GM23338 (cell line): ENCODE measurements at regions not wholly inside any gene's neighbourhood (a gene's known extent, or its start where the extent isn't known, plus 50 kb on each side); places are given as distances from the start of the nearest gene placed in this dataset.
A peak's percentile ranks its signal among the peaks of the same experiment; 100 is the strongest.

ENCODE experiments used
- ATAC-seq: fragments of 200-7000 bp; cut with Tn5 transposase; 3 replicates; pipeline ENCODE4 v1.9.1; 2020
- DNase-seq: peaks from one replicate; pipeline ENCODE4 v3.0.0-alpha.2; 2015; ENCODE audit warnings: low spot score
- H2AFZ ChIP-seq: fragments of 200-600 bp; sonication (generic); 2 replicates; pipeline ENCODE4 v1.8.0; 2016; ENCODE audit warnings: antibody characterized with exemption, mild to moderate bottlenecking, moderate library complexity
- H3F3A ChIP-seq: fragments of 200-600 bp; sonication (generic); replicated peaks from 2 replicates; pipeline ENCODE4 v1.8.0; 2017; ENCODE audit warnings: antibody characterized with exemption, mixed run types, low read depth
- H3K27ac ChIP-seq: fragments of 200-600 bp; sonication (generic); 2 replicates; pipeline ENCODE4 v1.6.1; 2016; ENCODE audit warnings: low read depth
- H3K27me3 ChIP-seq: fragments of 200-600 bp; sonication (generic); 2 replicates; pipeline ENCODE4 v1.8.0; 2016; ENCODE audit warnings: mild to moderate bottlenecking, mixed run types, moderate library complexity; ENCODE audit not compliant: insufficient read depth
- H3K36me3 ChIP-seq: fragments of 200-600 bp; sonication (generic); 2 replicates; pipeline ENCODE4 v1.8.0; 2016; ENCODE audit warnings: mild to moderate bottlenecking; ENCODE audit not compliant: insufficient read depth
- H3K4me1 ChIP-seq: fragments of 200-600 bp; sonication (generic); 2 replicates; pipeline ENCODE4 v1.8.0; 2016; ENCODE audit warnings: mild to moderate bottlenecking, moderate library complexity; ENCODE audit not compliant: insufficient read depth
- H3K4me2 ChIP-seq: fragments of 200-600 bp; sonication (generic); 2 replicates; pipeline ENCODE4 v1.7.1; 2017; ENCODE audit warnings: mixed run types
- H3K4me3 ChIP-seq: fragments of 200-600 bp; sonication (generic); 2 replicates; pipeline ENCODE4 v1.6.1; 2016; ENCODE audit warnings: mixed run types
- H3K79me2 ChIP-seq: fragments of 200-600 bp; sonication (generic); replicated peaks from 2 replicates; pipeline ENCODE4 v1.8.0; 2017; ENCODE audit warnings: mild to moderate bottlenecking; ENCODE audit not compliant: insufficient read depth
- H3K9me2 ChIP-seq: fragments of 200-600 bp; sonication (generic); 2 replicates; pipeline ENCODE4 v1.8.0; 2017; ENCODE audit not compliant: insufficient read depth
- H4K20me1 ChIP-seq: fragments of 200-600 bp; sonication (generic); replicated peaks from 2 replicates; pipeline ENCODE4 v1.8.0; 2017; ENCODE audit warnings: mild to moderate bottlenecking; ENCODE audit not compliant: insufficient read depth
- H3K27ac Mint-ChIP-seq: 2 replicates; pipeline ENCODE4 v1.8.0; 2020; ENCODE audit warnings: inconsistent platforms, mild to moderate bottlenecking, moderate library complexity, mixed read lengths
- H3K27me3 Mint-ChIP-seq: 3 replicates; pipeline ENCODE4 v1.8.0; 2022; ENCODE audit warnings: low read depth, mild to moderate bottlenecking, moderate library complexity, mixed read lengths, inconsistent platforms; ENCODE audit not compliant: insufficient read depth, poor library complexity
- H3K36me3 Mint-ChIP-seq: 3 replicates; pipeline ENCODE4 v1.8.0; 2021; ENCODE audit warnings: low read depth, mild to moderate bottlenecking, inconsistent platforms, moderate library complexity, mixed read lengths
- H3K4me1 Mint-ChIP-seq: 3 replicates; pipeline ENCODE4 v1.8.0; 2020; ENCODE audit warnings: mild to moderate bottlenecking, inconsistent platforms, mixed read lengths
- H3K4me3 Mint-ChIP-seq: 3 replicates; pipeline ENCODE4 v1.8.0; 2021; ENCODE audit warnings: moderate library complexity, mild to moderate bottlenecking, inconsistent platforms, mixed read lengths
- H3K9me3 Mint-ChIP-seq: 3 replicates; pipeline ENCODE4 v1.8.0; 2020; ENCODE audit warnings: moderate library complexity, mild to moderate bottlenecking, inconsistent platforms, mixed read lengths
- CREB1 ChIP-seq: fragments of 250-450 bp; sonication (Bioruptor Pico); IDR thresholded peaks from 2 replicates; pipeline ENCODE4 v1.5.0; 2020; ENCODE audit warnings: low read depth, mild to moderate bottlenecking, moderate library complexity
- EZH2 ChIP-seq: fragments of 200-600 bp; sonication (generic); IDR thresholded peaks from one replicate; pipeline ENCODE4 v1.8.0; 2017; ENCODE audit warnings: antibody characterized with exemption, mild to moderate bottlenecking, low read depth; ENCODE audit not compliant: unreplicated experiment
- EZH2phosphoT487 ChIP-seq: fragments of 200-600 bp; sonication (generic); IDR thresholded peaks from one replicate; pipeline ENCODE4 v1.8.1; 2018; ENCODE audit warnings: antibody characterized with exemption; ENCODE audit not compliant: unreplicated experiment
- JUNB ChIP-seq: IDR thresholded peaks from one replicate; pipeline ENCODE4 v1.6.1; 2016; ENCODE audit warnings: antibody characterized with exemption; ENCODE audit not compliant: unreplicated experiment
- NANOG ChIP-seq: IDR thresholded peaks from 2 replicates; pipeline ENCODE4 v1.6.1; 2016; ENCODE audit warnings: antibody characterized with exemption, borderline replicate concordance
- POLR2AphosphoS5 ChIP-seq: IDR thresholded peaks from 2 replicates; pipeline ENCODE4 v1.6.1; 2016; ENCODE audit warnings: antibody characterized with exemption, low read depth
- STAT1 ChIP-seq: IDR thresholded peaks from one replicate; pipeline ENCODE4 v1.6.1; 2016; ENCODE audit warnings: antibody characterized with exemption; ENCODE audit not compliant: unreplicated experiment
- ZNF114 ChIP-seq: fragments of 250-450 bp; sonication (Bioruptor Pico); IDR thresholded peaks from 2 replicates; pipeline ENCODE4 v1.5.0; 2020; ENCODE audit warnings: mild to moderate bottlenecking, moderate library complexity
- ZNF331 ChIP-seq: fragments of 250-450 bp; sonication (Bioruptor Pico); IDR thresholded peaks from 2 replicates; pipeline ENCODE4 v1.5.0; 2020; ENCODE audit warnings: low read depth, mild to moderate bottlenecking, moderate library complexity
- TF ChIP-seq, protein P1 (sequence below): IDR thresholded peaks from one replicate; pipeline ENCODE4 v1.6.1; 2018; ENCODE audit warnings: antibody characterized with exemption; ENCODE audit not compliant: unreplicated experiment
- TF ChIP-seq, protein P2 (sequence below), 2 experiments: fragments of 200-600 bp in 1 of 2; sonication (generic) in 1 of 2; conservative IDR thresholded peaks; 2 replicates each; pipeline versions ENCODE4 v1.5.1 to v1.6.1; 2016 to 2017; ENCODE audit warnings: antibody characterized with exemption in 2 of 2, low read depth in 2 of 2, mild to moderate bottlenecking in 2 of 2, moderate library complexity in 1 of 2
- TF ChIP-seq, protein P3 (sequence below): IDR thresholded peaks from 2 replicates; pipeline ENCODE4 v1.6.1; 2016; ENCODE audit warnings: antibody characterized with exemption

DNA sequence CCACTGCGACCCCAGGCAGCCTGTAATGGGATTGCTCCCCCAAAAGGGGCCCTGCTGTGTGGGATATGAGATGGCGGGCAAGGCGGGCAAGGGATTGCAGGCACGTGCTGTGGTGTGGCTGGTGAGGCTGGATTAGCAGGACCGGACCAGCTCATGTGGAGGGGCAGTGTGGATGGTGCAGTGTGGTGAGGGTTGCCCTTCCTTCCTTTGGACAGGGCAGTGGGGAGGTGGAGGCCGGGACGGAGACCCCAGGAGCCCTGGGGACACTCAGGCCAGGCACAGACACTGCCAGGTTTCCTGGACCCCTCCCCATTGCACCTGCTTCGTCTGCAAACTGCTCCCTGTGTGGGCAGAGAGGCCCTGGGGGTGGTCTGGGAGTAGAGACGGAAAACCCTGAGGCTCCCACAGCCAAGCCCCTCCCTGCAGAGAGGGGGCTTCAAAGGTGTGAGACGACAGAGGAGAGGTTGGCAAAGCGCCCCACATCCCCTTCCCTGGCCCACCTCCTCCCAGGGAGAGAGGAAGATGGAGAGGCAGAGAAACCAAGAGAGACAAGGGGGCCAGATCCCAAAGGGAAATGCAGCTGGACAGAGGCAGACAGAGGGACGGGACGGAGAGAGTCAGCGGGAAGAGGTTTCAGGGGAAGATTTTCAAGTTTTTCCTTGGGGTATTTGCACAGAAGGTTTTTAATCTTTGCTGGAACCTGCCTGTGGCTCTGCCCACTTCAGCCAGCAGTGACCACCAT, 89.2 kb downstream of the MICALL2 start:
- DNase-seq (no peak), ATAC-seq (peak; percentile 3; the same call in 2 of the 3 replicates)
- Histone ChIP-seq H3K79me2 (no peaks in the 10 kb centered on the region), H3K4me3 (peak overlapping the region; percentile 45; the same call in 1 of the 2 replicates), H3K36me3 (no peaks in the 10 kb centered on the region), H3K27ac (no peak overlapping the region), H4K20me1 (no peaks in the 10 kb centered on the region), H3K9me2 (no peaks in the 10 kb centered on the region), H3F3A (no peaks in the 10 kb centered on the region), H3K27me3 (peaks cover 13% of the 10 kb centered on the region; the same call in 1 of the 2 replicates), H2AFZ (no peak overlapping the region), H3K4me2 (peak overlapping the region; percentile 72), H3K4me1 (no peaks in the 10 kb centered on the region; the same call in 1 of the 2 replicates)
- H3K9me3 Mint-ChIP-seq: no peaks in the 10 kb centered on the region
- no peak overlapping the region for H3K4me3 Mint-ChIP-seq
- H3K36me3 Mint-ChIP-seq: no peaks in the 10 kb centered on the region
- peaks cover 2% of the 10 kb centered on the region; the same call in 1 of the 3 replicates for H3K4me1 Mint-ChIP-seq
- H3K27me3 Mint-ChIP-seq: peaks cover 36% of the 10 kb centered on the region
- TF ChIP-seq ZNF114 (CRISPR knock-in tag): no peak
- no peak for TF ChIP-seq POLR2AphosphoS5
- H3K27ac Mint-ChIP-seq: no peak overlapping the region

DNA sequence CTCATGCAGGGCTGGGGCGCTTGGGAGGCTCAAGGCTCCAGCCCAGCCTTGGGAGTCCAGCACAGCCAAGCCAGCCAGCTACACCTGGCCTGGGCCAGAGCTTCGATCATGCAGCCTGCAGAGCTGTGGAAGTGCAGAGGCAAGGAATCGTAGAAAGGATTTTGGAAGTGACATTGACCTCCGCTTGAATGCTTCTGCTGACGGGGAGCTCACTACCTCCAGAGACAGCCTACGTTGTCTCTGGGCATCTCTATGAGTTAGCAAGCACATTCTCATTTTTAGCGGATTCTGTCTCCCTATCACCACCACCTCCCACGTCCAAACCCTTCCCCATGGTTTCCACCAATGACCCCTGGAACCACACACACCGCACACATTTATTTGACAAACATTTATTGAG, 88.5 kb downstream of the MICALL2 start:
- Mint-ChIP-seq H3K4me1 (peaks cover 2% of the 10 kb centered on the region; the same call in 1 of the 3 replicates), H3K9me3 (no peaks in the 10 kb centered on the region), H3K36me3 (no peaks in the 10 kb centered on the region), H3K27me3 (peaks cover 35% of the 10 kb centered on the region), H3K4me3 (no peak overlapping the region), H3K27ac (no peak overlapping the region)
- H3F3A ChIP-seq: no peaks in the 10 kb centered on the region
- H2AFZ ChIP-seq: no peak overlapping the region
- ATAC-seq (no peak), DNase-seq (no peak)
- H3K4me1 ChIP-seq: no peaks in the 10 kb centered on the region; the same call in 1 of the 2 replicates
- H3K27me3 ChIP-seq: peaks cover 13% of the 10 kb centered on the region; the same call in 1 of the 2 replicates
- no peaks in the 10 kb centered on the region for H3K36me3 ChIP-seq
- H3K27ac ChIP-seq: no peak overlapping the region
- no peaks in the 10 kb centered on the region for H3K9me2 ChIP-seq
- no peak overlapping the region for H3K4me3 ChIP-seq
- no peaks in the 10 kb centered on the region for H3K79me2 ChIP-seq
- no peak overlapping the region for H3K4me2 ChIP-seq
- H4K20me1 ChIP-seq: no peaks in the 10 kb centered on the region
- TF ChIP-seq POLR2AphosphoS5 (no peak), ZNF331 (no peak), ZNF114 (CRISPR knock-in tag) (no peak), CREB1 (CRISPR knock-in tag) (no peak), EZH2 (no peak), STAT1 (no peak), NANOG (no peak), EZH2phosphoT487 (no peak), JUNB (no peak)
- TF ChIP-seq, protein P1, sequence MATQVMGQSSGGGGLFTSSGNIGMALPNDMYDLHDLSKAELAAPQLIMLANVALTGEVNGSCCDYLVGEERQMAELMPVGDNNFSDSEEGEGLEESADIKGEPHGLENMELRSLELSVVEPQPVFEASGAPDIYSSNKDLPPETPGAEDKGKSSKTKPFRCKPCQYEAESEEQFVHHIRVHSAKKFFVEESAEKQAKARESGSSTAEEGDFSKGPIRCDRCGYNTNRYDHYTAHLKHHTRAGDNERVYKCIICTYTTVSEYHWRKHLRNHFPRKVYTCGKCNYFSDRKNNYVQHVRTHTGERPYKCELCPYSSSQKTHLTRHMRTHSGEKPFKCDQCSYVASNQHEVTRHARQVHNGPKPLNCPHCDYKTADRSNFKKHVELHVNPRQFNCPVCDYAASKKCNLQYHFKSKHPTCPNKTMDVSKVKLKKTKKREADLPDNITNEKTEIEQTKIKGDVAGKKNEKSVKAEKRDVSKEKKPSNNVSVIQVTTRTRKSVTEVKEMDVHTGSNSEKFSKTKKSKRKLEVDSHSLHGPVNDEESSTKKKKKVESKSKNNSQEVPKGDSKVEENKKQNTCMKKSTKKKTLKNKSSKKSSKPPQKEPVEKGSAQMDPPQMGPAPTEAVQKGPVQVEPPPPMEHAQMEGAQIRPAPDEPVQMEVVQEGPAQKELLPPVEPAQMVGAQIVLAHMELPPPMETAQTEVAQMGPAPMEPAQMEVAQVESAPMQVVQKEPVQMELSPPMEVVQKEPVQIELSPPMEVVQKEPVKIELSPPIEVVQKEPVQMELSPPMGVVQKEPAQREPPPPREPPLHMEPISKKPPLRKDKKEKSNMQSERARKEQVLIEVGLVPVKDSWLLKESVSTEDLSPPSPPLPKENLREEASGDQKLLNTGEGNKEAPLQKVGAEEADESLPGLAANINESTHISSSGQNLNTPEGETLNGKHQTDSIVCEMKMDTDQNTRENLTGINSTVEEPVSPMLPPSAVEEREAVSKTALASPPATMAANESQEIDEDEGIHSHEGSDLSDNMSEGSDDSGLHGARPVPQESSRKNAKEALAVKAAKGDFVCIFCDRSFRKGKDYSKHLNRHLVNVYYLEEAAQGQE: no peak
- TF ChIP-seq, protein P2, sequence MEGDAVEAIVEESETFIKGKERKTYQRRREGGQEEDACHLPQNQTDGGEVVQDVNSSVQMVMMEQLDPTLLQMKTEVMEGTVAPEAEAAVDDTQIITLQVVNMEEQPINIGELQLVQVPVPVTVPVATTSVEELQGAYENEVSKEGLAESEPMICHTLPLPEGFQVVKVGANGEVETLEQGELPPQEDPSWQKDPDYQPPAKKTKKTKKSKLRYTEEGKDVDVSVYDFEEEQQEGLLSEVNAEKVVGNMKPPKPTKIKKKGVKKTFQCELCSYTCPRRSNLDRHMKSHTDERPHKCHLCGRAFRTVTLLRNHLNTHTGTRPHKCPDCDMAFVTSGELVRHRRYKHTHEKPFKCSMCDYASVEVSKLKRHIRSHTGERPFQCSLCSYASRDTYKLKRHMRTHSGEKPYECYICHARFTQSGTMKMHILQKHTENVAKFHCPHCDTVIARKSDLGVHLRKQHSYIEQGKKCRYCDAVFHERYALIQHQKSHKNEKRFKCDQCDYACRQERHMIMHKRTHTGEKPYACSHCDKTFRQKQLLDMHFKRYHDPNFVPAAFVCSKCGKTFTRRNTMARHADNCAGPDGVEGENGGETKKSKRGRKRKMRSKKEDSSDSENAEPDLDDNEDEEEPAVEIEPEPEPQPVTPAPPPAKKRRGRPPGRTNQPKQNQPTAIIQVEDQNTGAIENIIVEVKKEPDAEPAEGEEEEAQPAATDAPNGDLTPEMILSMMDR (conservative IDR thresholded peaks at IDR 0.05; ENCODE audit: low read depth in 2 of 2): no peak
- TF ChIP-seq, protein P3, sequence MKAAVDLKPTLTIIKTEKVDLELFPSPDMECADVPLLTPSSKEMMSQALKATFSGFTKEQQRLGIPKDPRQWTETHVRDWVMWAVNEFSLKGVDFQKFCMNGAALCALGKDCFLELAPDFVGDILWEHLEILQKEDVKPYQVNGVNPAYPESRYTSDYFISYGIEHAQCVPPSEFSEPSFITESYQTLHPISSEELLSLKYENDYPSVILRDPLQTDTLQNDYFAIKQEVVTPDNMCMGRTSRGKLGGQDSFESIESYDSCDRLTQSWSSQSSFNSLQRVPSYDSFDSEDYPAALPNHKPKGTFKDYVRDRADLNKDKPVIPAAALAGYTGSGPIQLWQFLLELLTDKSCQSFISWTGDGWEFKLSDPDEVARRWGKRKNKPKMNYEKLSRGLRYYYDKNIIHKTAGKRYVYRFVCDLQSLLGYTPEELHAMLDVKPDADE: no peak
